ENCODE measurements at regions not wholly inside any gene's neighbourhood (a gene's known extent, or its start where the extent isn't known, plus 50 kb on each side); places are given as distances from the start of the nearest gene placed in this dataset.

- ChIA-PET POLR2A (no interaction called here), CTCF (no interaction called here)
- peaks cover 0 to 8% of the 10 kb centered on the region in 2 donors for H3K27me3 Mint-ChIP-seq
- Histone ChIP-seq H3K4me1 (ENCODE audit: control insufficient read depth in 1 of 2, extremely low read depth in 1 of 2, insufficient read depth in 2 of 2, low read length in 2 of 2) (peaks cover 0 to 5% of the 10 kb centered on the region in 2 experiments), H3K36me3 (ENCODE audit: control insufficient read depth in 2 of 2, extremely low read depth in 1 of 2, insufficient read depth in 1 of 2, low read length in 1 of 2) (no peaks in the 10 kb centered on the region), H3K4me3 (ENCODE audit: control insufficient read depth in 1 of 2, extremely low read depth in 1 of 2, low read length in 1 of 2) (no peak overlapping the region), H3K9me3 (no peaks in the 10 kb centered on the region), H3K27ac (ENCODE audit: low read length) (no peak overlapping the region), H3K27me3 (replicated peaks in 1 of 2; ENCODE audit: control insufficient read depth in 2 of 2, extremely low read depth in 1 of 2, insufficient read depth in 2 of 2, low read length in 1 of 2) (no peaks in the 10 kb centered on the region)
- H3K4me3 Mint-ChIP-seq, result no peak overlapping the region
- no peaks in the 10 kb centered on the region for H3K9me3 Mint-ChIP-seq
- WGBS (ENCODE audit: insufficient coverage), result 45% methylated on average over 2 of the region's 5 CpGs
- H3K36me3 Mint-ChIP-seq, result peaks cover 4% of the 10 kb centered on the region
- DNase-seq (no peak), ATAC-seq (replicated peaks in 1 of 4) (no peak)
- no peak overlapping the region for H3K27ac Mint-ChIP-seq
- no peaks in the 10 kb centered on the region for H3K4me1 Mint-ChIP-seq
Observed at GRCh38 chr7:45971171-45971570, 50.1 kb upstream of the IGFBP3 start.

Measured in T-cell (primary cell).